ENCODE measurements at regions not wholly inside any gene's neighbourhood (a gene's known extent, or its start where the extent isn't known, plus 50 kb on each side); places are given as distances from the start of the nearest gene placed in this dataset.
"Not testable (repeated sequence)": the region's sequence is repeated elsewhere in the genome, so short reads cannot be mapped to it uniquely, and the experiment has no call there.

DNA sequence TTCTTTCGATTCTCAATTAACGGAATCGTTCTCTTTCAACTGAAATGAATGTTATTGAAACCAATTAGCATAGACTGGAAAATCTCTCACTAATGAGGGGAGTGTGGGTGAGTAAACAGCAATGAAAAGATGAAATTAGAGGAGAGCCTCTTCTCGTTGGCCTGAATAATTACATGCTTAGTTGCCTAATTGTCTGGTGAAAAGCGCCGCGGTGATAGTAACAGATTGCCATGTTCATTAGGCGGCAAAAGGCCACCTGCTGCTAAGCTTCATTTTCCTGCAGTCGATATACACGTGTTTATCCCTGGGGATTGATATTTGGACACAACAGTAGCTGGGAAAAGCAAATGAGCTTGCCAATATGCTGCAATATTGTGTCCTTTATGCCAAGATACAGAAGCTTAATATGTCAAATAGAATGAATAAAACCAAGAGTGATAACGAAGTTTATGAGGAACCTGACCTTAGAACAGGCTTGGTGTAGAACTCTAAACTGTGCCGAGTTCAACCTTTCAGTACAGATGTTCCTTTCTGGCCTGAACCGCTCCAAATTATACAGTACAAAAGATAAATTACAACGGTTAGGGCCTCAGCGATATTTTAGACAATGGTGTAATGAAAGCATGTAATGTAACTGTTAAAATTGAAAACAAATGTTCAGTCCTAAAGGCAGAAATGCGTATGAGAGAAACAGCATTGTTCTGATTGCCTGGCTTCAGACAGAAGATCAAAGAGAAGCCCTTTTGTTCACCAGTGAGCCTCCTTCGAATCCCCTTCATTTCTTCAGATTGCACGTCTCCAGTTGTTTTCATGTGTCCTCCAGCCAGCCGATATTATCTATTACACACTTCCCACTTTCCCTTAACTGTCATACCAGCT is 185.2 kb downstream of the SHOX2 start:
- DNase-seq (ENCODE audit: low spot score), result no peak

DNA sequence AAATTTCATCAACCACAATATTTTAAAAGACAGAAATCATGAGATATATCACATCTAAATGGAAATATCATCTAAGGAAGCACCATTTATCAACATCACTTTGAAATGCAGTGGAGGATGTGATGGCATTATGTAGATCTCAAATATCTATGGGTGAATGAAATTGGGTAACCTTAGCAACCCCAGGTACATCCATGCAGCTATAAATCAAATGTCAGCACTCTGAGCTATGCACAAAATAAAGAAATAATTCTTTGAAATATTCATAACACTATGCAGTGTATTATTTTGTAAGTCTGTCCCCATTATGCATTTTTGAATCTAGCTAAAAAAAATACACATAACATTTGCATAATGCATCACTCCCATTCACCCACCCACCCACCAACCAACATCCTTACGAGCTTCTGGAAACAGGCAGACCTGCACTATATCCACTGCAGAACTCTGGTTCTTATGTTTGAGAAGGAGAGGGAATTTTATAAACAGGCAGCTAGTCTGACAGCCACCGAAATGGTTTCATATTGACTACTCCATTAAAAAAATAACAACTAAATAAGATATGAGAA is 186.8 kb downstream of the SHOX2 start:
- no peak for DNase-seq (ENCODE audit: low spot score)

DNA sequence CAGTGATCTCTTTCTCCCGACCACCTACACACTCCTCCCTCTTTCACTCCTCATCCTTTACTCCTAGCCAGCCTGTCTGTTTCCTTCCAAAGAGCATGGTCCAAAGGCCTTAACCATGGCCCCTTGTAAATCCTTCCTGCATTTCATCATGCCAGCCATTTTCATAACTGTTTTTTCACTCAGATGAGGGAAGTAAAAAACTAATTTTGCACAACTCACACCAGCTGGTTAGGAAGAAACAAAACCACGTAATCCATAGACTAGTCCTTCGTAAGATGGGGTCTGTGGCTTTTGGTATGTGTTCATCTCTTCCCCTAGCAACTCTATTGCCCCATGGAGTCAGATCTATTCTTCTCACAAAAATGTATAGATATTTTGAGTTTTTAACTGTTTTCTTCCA is 187.8 kb downstream of the SHOX2 start:
- no peak for DNase-seq (ENCODE audit: low spot score)

DNA sequence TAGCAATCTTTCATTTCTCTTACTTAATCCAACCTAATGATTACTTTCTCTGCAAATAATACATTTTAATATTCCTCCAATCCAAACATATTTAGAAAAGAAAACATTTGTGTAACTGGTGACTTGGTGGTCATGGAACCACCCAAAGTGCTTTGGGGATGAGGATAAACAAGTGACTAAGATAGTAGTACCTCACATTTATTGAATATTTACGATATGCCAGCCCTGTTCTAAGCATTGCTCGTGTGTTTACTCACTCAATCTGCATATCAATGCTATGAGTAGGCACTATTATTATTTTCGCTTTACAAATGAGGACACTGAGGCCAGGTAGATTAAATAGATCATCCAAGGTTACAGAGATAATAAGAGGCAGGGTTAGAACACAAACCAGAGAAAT is 189.5 kb downstream of the SHOX2 start:
- no peak for DNase-seq (ENCODE audit: low spot score)

DNA sequence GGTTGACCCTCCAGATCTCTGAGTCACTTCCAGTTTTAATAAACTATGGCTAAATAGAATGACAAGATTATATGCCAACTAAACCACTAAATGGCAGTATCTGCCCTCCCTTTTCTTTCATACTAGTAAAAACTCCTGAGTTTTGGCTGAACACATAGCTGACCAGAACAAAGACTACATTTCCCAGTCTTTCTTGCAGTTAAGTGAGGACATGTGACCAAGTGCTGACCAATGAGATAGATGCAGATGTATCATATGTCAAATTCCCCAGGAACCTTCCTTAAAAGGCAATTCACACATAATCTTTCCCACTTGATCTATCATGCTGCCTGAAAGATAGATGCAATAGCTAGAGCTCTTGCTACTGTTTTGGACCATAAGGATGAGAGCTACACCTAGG is 191.3 kb downstream of the SHOX2 start:
- no peak for DNase-seq (ENCODE audit: low spot score)

DNA sequence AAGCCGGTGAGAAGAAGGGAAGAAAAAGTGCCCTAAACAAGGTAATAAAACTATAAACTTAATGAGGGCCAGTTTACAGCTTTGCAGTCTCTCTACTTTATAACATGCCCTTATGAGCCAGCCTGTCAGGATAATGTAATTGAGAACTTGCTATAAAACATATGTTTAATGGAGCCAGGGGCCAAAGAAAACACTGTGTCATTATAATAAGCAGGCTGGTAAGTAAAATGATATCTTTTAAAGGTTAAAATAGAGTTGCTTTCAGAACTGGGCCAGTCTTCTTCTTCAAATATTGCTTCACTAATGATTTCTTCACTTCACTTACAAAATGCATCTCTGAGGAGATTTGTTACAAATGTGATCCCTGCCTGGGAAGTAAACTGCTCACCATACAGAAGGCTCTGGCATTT is 192.5 kb downstream of the SHOX2 start:
- DNase-seq (ENCODE audit: low spot score), result no peak

DNA sequence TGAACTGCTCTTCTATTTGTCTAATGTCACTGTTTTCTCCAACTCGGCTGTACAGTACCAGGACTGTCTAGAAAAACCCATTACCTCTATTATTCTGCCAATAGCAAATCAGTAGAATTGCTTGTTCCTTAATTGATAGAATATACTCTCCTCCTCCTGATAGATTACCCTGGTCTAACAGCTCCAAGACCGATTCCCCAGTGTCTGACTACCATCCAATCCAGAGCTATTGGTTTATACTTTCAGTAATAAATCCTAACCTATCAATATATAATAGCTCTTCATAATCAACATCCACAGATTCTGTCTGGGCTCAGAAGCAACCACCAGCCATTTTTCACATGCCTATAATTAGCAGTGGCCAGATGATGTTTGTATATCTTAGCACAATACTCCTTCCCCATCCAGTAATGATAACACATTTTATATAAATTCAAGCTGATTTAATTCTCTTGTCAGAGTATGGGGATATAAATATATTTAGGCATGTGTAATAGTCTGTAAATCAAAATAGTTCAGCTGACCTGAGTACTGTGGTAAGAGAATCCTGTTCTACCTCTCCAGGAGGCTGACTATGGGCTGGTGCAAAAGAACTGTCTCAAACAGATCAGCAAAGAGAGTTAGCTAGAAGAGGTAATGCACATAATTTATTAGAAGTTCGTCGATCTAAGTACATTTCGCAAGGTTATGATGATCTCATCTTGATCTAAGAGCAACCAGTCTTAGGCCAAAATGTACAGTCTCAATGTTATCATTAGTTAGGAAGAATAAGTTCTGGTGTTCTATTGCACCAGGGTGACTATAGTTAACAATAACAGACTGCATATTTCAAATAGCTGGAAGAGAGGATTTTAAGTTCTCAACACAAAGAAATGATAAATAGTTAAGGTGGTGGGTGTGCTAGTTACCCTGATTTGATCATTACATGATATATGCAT is 193.4 kb downstream of the SHOX2 start:
- no peak for DNase-seq (ENCODE audit: low spot score)

DNA sequence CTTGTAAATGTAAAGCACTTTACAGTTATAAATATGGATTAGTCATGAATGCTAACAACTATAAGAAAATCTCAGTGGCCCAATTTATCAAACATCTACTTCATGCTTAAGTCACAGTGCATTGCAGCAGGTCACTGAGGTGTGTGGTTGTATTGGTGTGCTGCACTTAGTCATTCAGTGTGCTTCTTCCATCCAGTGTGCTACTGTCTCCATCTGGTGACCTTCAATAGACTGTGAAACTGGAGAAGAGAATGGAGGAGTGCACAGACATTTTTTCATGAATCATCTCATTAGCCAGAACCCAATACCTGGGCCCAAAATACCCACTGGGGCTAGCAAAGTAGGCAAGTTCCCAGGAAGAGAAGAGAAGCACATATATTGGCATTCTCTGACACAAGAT is 199.6 kb downstream of the SHOX2 start:
- no peak for DNase-seq (ENCODE audit: low spot score)

DNA sequence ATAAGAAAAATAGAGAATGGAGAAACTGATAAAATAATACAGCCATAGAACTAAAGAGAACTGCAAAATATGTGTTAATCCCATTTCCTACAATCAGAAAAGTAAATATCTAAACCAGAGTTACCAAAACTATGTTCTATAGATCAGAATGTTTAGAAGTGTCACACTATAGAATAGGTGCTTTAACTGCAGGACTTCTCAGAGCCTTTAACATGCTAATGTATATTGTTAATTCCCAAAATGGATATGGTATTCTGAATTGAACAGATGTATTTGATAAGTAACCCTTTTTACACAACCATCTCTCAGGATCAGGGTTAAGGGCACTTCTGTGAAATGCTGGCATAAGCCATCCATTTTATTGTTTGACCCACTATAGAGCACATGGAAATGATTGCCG is 200.3 kb downstream of the SHOX2 start:
- no peak for DNase-seq (ENCODE audit: low spot score)

DNA sequence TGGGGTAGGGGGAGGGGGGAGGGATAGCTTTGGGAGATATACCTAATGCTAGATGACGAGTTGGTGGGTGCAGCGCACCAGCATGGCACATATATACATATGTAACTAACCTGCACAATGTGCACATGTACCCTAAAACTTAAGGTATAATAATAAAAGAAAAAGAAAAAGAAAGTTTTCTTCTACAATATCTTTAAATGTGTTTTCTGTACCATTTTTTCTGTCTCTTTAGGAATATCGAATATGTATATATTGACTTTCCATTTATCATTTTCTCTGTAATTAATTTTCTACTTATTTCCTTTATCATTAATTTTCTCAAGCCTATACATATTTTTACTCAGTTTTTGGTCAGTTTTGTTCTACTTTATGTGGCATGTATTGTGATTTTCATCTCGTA is 203.5 kb downstream of the SHOX2 start:
- not testable (repeated sequence) for DNase-seq (ENCODE audit: low spot score)

DNA sequence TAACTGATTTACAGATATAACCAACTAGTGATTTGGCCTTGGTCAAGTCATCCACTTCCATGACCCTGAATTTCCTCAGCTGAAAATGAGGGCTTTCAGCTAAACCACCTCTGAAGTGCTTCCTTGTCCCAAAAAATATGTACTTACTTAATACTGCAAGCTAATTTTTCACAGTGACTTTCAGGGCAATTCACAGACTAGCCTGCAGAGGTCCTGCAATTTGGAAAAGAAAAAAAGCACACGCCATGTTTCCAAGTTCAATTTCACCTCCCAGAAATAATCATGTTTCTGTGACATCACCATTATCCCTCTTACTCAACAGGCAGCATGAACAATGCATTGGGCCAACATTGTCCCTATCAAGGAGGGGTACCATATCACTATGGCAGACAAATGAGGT is 218.2 kb downstream of the SHOX2 start:
- DNase-seq (ENCODE audit: low spot score), result peak; percentile 15

DNA sequence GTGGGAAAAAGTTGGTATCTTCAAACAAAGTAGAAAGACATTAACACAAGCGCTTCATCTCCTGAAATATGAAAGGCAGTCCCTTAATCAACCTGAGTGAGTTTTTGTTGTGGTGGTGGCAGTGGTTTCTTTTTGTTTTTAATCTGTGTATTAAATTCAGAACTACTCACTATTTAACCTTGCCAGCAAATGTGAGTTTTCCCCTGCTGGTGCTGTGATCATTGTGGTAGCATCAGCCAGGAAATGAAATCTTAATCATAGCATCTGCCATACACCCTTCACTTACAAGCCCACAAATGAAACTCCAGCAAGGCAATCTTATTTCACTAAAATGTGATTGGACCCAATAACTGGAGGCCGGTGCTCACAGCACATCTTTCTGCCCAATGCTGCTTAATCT is 229.7 kb downstream of the SHOX2 start:
- no peak for DNase-seq (ENCODE audit: low spot score)

DNA sequence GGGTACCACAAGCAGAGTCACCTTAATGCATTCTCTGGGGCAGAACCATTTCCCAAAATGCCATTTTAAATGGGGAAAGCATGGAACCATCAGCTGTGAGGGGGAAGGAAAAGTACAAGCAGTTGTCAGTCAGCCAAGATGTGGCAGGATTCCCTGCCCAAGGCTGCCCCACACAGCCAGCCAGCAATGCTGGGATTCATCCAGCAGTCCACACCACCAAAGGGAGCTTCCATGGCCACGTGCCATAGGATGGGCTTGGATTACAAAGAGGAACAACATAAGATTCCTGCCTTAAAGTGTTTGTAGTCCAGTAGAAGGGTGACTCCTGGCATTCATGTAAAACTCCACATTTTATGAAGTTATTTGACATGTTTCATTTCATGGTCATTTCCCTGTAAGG is 233.3 kb downstream of the SHOX2 start:
- DNase-seq (ENCODE audit: low spot score), result no peak

DNA sequence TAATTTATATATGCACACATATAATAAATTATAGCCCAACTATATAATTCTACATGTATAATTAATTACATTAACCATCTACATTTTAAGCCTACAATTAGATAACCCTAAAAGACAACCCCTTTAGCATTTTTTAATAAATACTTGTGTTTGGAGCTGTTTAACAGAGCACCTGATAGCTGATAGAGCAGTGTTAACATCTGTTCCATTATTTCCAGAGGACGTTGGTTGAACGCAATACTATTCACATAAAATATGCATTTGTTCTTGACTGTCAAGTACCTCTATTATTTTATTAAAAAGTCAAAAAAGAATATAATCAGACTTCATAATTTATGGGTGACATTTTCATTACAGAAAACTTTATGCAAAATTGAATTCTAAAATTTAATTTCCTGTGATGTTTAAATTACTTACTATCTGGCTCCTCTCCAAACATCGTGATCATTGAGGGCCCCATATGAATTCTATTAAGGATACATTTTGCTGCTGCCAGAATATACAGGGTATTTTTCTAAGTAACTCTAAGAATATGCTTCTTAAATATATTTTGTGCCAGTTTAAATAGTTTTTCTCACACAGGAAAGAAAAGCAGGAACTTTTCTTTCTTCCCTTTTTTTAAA is 234.3 kb downstream of the SHOX2 start:
- no peak for DNase-seq (ENCODE audit: low spot score)

DNA sequence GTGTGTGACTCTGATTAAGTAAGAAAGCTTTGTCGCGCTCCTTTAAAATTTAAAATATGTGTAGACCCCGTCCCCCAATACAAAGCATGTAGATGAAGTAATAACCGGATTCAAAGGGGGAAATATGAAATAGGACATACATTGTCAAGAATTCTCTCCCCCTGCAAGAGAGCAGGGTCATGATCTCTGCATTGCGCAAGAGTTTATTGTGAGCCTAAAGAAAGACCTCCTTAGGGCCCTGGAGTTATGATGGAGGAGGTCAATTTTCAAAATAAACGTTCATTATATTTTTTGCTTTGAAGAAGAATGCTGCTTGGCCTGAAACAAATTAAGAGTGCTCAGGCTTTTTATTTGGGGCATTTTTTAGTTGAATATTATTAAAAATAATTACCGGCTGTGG is 235.0 kb downstream of the SHOX2 start:
- DNase-seq (ENCODE audit: low spot score), result no peak

DNA sequence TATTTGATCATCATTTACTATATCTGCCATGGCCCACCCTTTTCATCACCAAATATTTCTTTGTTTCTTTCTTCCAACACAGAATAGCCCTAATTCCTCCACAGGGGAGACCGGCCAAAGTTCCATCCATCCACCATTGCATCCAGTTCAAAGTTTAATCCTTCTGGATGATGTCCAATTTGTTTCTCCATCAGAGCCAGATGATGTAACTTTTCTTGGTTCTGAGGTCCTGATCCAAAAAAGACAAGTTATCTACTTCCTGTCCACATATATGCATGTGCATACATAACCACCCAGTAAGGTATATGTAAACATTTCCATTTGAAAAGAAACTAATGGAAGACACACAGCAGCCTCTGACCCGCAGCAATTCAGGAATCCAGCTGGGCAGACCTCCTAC is 237.3 kb downstream of the SHOX2 start:
- DNase-seq (ENCODE audit: low spot score), result no peak

DNA sequence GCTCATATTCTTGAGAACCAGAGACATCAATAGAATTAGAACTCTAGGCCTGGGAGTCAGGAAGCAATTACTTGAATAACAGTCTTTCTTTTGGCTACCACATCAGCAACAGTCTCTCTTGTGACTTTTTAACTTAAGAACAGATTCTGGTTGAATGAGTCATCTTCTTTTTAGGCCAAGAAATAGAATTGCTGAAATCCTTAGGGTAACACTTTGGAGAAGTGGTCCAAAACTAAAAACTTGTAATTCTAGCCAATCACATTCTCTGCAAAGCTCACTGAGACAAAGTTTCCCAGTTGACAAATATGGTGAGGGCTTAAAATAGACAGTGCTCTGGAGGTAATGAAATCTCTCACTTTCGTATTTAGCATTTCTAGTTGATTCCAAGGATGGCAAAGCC is 238.0 kb downstream of the SHOX2 start:
- no peak for DNase-seq (ENCODE audit: low spot score)

DNA sequence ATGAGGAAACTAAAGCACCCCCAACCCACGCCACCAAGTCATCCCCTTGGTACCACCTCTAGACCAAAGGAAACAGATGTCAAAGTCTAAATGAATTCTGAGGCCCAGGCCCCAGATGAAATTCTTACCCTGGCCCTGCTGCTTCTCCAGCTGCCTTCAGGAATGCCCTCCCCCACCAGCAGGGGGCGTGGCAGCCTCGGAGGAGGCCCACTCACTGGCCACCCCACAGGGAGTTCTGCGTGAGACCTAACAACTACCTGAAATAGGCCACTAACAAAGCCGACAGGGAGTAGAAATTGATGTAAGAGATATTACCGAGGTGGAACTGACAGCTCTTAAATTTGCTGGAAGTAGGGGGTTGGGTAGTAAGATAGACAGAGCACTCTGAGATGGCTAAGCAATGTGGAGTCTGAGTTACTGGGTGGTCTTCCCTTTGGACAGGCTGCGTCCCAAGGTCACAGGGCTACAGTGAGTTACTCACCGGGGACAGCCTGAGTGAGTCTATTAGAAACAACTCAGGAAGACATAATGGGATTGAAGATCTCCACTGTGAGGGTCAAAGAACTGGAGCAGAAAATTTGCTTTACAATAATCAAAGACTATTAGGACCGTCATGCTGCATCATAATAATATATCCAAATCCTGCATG is 240.7 kb downstream of the SHOX2 start:
- DNase-seq (ENCODE audit: low spot score), result peak; percentile 77

DNA sequence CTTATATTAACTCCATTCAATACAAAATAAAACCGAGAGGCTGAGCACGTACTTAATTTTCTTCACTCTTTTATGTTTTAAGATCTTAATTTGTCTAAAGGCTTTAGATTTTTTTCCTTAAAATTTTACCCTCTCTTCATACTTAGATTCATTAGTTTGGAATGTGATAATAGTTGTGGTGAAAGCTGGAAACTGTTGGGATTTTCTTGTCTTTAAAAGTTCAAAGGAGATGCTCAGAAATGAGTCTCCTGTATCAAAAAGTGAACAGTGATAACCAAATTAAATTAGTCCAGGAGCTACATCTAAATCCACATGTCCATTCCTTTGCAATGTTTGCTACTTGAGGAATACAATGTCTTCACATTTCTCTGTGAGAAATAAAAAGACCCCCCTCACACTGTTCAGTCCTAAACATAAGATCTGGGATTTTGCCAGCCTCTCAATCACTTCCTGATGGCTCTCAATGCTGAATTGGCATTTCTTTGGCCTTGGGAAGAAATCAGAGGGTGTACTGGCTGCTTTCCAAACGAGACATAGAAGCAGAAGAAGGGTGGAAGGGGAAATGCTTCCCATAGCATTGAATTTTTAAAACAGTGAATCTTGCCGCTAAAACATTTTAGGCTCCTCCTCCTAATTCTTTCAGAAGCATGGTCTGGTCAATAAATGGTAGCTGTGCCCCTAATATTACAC is 245.0 kb downstream of the SHOX2 start:
- no peak for DNase-seq (ENCODE audit: low spot score)

DNA sequence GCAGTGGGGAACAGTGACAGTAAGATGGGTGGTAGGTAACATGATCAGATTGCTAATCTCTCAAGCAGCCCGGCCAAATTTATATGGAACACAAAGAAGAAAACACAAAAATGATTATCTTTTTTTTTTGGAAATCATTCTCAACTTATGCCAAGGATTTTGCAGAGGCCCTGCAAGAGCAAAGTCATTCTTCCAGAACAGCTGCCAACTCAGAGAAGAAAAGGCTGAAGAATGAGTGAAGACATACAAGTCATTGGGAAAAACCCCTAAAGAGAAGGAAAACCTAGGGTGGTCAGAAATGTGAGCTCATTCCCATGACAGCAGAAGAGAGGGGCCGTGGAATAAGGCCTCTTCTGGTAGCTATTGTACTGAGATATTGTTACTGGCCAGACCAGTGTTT is 246.7 kb downstream of the SHOX2 start:
- no peak for DNase-seq (ENCODE audit: low spot score)

DNA sequence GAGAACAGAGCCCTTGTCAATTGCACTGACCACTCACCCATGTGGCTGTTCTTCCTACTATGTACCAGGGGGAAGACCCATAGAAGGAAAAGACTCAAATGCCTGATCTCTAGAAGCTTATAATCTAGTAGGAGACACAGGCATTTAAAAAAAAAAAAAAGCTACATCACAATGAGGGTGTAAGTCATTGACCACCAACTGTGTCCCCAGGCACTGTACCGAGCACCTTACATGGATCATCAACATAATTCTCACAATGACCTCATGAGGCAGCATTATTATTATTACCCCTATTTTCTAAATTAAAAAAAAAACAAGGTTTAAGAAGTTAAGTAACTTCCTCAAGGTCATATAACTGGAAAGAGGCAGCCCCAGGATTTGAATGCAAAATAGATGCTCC is 247.4 kb downstream of the SHOX2 start:
- no peak for DNase-seq (ENCODE audit: low spot score)
